Posterior vena cava (tissue), 2 donors: ENCODE measurements at regions not wholly inside any gene's neighbourhood (a gene's known extent, or its start where the extent isn't known, plus 50 kb on each side); places are given as distances from the start of the nearest gene placed in this dataset.
A peak's percentile ranks its signal among the peaks of the same experiment; 100 is the strongest.

ENCODE experiments used
- DNase-seq: peaks from one replicate; pipeline ENCODE4 v3.0.0-alpha.2; 2020; ENCODE audit warnings: low spot score
- intact Hi-C, 2 donors: fragments of 100-400 bp; cut with DNase I; formaldehyde crosslinking; loops; one replicate each; pipeline versions ENCODE4 v1.14.1 to v1.14.2; 2022 to 2023
- donor health status: DM: yes; HTN: yes; CAD: no.
- donor health status: DM: yes; HTN: yes; CAD: no.

DNA sequence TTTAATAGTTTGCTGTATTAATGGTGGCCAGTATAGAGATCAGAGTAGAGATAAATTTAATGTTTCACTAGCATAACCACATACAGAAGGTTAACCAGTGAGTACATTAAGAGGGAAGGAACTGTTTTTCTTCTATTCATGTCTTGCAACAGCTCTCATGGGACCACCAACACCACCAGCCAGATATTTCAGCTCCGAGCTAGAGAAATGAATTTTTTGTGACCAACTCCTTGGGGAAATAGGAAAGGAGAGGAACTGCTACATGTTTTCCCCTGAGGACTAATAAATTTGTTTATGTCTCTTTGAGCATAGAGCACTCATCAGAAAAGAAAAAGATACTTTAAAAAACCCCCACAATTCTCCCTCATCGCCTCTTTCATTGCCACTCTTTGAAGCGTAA is 247.5 kb downstream of the MBNL1 start:
- DNase-seq = no peak
- intact Hi-C loops = no loop called here

- intact Hi-C loops = no loop called here
- no peak for DNase-seq
Measured at GRCh38 chr3:152517502-152517901, 248.8 kb downstream of the MBNL1 start.

- intact Hi-C loops = no loop called here
- DNase-seq = no peak
Measured at GRCh38 chr3:152518346-152518745, 249.6 kb downstream of the MBNL1 start.

DNA sequence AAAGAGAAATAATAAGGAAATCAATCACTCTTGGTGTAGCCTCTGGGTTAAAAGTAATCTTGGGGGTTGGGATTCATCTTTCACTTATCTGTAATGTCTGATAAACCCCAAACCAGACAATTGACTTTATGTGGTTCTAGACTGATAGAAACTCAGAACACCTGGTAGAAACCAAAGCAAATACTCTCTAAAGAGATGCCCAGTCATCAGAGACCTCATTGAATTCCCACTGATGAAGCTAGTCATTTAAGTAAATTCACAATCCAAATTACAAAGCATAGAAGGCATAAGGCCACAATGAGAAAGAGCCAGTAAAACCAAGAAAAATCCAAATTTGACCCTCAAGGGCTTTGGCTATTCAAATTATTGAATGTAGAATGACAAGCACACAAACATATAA is 250.6 kb downstream of the MBNL1 start:
- intact Hi-C loops = no loop called here
- DNase-seq = no peak

DNA sequence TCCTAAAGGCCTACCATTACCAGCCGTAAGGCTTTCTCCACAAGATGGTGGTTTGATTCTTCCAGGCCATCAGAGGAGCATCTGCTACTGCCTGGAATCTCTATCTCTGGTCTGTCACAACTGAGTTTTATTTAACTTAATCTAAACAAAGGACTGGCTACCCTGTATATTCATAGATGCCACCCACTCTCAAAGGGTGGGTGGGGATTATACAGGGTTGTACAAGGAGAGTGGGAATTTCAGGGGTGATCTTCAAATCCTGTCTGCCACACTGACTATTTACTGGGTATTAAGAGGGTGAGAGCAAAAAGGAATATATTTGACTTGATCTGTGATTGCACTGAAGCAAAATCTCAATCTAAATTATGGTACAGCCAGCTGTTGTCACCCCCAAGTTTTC is 253.3 kb downstream of the MBNL1 start:
- DNase-seq = no peak
- intact Hi-C loops = no loop called here

- DNase-seq = no peak
- intact Hi-C loops = no loop called here
Measured at GRCh38 chr3:152524198-152525140, 255.7 kb downstream of the MBNL1 start.

GRCh38 chr3:152531717-152532116 is 263.0 kb downstream of the MBNL1 start:
- no peak for DNase-seq
- intact Hi-C loops = no loop called here

DNA sequence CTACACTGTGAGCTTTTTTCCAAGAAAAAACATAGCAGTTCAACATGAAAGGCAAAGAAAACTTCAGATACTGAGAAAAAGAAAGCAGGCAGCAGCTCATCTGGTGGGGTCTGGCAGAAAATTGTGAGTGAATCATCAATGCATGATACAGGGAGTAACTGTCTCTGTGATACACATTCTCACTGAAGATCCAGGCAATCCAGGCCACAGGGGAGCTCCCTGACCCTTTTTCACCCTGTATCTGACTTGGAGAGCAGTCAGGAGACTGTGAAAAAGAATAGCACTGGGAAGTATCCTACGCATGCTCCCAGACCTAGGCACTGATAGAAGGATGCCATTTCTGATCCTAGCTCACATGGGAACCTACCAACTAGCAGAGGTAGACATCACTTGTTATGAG is 269.8 kb downstream of the MBNL1 start:
- intact Hi-C loops = no loop called here
- no peak for DNase-seq

- intact Hi-C loops = no loop called here
- no peak for DNase-seq
Measured at GRCh38 chr3:152539191-152539764, 270.5 kb downstream of the MBNL1 start.

- DNase-seq = no peak
- intact Hi-C loops = no loop called here
Measured at GRCh38 chr3:152540120-152540519, 271.4 kb downstream of the MBNL1 start.

DNA sequence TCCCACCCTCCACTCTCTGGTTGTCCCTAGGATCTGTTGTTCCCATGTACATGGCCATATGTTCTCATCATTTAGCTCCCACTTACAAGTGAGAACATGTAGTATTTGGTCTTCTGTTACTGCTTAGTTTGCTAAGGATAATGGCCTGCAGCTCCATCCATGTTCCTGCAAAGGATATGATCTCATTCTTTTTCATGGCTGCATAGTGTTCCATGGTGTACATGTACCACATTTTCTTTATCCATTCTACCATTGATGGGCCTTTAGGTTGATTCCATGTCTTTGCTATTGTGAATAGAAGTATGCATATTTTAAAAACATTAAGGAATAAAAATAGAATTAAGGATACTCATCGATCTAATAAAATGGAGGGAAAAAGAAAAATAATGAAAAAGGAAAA is 278.4 kb downstream of the MBNL1 start:
- DNase-seq = no peak
- intact Hi-C loops = no loop called here

DNA sequence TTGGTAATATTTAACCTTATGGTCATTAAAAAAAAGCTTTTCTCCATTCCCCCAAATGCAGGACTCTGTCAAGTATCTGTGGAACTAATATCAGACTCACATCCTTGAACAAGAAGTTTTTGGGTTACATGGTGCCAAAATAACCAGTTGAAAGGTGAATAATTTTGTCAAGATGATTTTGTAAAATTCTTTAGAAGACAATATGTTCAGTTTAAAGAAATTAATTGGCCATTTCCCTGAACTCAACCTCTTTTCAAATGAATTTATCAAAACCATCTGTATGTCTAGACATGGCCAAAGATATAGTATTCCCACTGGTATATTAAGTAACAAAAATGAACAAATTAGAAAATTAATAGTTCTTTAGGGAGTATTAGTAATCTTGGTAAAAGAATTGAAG is 280.5 kb downstream of the MBNL1 start:
- DNase-seq = no peak
- intact Hi-C loops = no loop called here

- intact Hi-C loops = no loop called here
- no peak for DNase-seq
Measured at GRCh38 chr3:152550284-152550683, 281.6 kb downstream of the MBNL1 start.

GRCh38 chr3:152554980-152555379 is 280.0 kb upstream of the P2RY1 start:
- intact Hi-C loops = no loop called here
- DNase-seq = no peak

DNA sequence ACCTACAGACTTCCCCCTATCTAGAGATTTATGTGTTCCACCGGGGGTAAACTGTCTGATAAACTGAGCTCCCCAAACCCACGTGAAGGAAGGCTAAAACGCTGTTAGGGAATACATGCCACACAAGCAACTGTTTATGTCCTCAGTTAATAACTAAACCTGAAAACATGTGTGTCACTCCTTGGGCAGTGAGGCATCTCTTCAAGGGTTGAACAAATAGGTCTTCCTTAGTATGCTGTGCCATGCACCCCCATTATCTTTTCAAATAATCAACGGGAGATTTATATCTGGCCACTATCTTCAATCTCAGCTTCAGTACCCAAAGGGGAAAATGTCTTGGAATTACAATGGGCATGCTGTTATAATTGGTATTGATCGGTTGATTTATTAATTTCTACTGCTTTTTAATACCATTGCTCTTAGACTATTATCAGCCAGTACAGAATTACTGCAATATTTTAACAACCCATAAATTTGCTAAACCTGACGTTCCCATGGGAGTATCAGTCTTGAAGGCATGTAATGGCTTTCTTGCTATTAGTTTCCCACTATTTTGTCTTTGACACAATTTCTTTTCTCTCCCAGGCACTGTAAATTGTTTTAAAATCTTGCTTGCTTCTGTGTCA is 279.2 kb upstream of the P2RY1 start:
- DNase-seq = no peak
- intact Hi-C loops = no loop called here

DNA sequence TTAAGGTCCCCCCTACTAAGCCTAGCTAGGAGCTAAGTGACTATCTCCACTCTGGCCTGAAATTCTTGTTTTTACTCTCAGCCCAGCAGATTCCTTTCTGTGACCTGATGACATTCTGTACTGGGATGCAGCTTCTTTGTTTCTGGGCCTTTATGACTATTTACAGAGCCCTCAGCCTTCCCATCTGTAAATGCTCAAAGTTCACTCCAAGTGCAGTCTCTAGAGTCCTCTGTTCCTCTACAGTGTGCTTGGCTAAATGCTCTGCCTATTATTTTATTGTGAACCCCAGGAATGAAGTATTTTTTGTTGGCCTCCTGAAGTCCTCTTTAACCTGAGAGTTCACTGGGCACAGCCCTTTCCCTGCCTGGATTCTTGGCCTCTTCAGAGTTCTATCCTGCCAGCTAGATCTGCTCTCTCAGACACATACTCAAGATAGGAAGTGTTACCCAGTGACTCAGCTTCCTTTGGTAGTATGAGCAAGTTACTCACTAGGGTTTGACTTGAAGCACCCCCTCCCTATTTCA is 278.1 kb upstream of the P2RY1 start:
- no peak for DNase-seq
- intact Hi-C loops = no loop called here

DNA sequence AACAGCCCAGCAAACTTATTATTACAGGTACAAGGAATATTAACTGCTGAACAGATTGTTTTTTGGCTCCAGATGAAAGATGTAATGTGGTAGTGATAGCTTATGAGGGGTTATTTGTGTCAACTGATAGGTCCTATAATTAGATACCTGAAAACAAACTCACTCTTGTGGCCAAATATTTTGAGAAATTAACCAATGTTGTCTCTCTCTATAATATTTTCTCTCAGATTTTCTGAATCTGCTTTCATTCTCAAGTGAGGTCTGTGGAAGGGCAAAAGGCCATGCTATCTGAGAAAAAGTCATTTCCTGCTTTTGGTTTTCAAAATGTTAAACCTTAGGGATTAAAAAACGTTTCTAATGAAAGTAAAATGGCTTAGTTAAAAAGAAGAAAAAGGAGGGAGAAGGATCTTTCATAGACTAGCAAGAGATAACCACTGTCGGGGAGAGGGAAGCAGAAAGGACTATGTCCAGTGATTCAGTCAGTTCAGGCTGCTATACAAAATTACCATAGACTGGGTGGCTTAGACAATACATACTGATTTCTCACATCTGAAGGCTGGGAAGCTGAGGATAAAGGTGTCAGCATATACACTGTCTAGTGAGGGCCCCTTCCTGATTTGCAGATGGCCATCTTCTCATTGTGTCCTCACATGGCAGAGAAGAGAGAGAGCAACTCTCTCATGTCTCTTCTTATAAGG is 277.5 kb upstream of the P2RY1 start:
- DNase-seq = no peak
- intact Hi-C loops = no loop called here

- intact Hi-C loops = no loop called here
- DNase-seq = no peak
Measured at GRCh38 chr3:152558386-152558785, 276.5 kb upstream of the P2RY1 start.

DNA sequence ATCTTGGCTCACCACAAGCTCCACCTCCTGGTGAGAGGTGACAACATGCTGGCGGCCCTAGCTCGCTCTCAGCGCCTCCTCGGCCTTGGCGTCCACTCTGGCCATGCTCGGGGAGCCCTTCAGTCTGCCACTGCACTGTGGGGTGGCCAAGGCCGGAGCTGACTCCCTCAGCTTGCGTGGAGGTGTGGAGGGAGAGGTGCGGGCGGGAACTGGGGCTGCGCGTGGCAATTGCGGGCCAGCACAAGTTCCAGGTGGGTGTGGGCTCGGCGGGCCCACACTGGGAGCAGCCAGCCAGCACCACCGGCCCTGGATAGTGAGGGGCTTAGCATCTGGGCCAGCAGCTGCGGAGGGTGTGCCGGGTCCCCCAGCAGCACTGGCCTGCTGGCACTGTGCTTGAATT is 275.7 kb upstream of the P2RY1 start:
- intact Hi-C loops = no loop called here
- DNase-seq = peak; percentile 79

- intact Hi-C loops = no loop called here
- no peak for DNase-seq
Measured at GRCh38 chr3:152564459-152564858, 270.5 kb upstream of the P2RY1 start.
